ENCODE measurements at regions not wholly inside any gene's neighbourhood (a gene's known extent, or its start where the extent isn't known, plus 50 kb on each side); places are given as distances from the start of the nearest gene placed in this dataset.

- no peak for TF ChIP-seq BCL3 (IDR thresholded peaks at IDR 0.05)
Observed at GRCh38 chr4:101710806-101711205, 79.7 kb upstream of the BANK1 start (continued).

- H3K9me3 ChIP-seq: peaks cover 3% of the 10 kb centered on the region; the same call in 1 of the 3 replicates
- ChIA-PET CTCF (interaction anchor here (1.1 kb wide), 1 partner anchor 22 kb away, joined by 5 read pairs; no protein-coding TSS in a partner anchor), POLR2A (no interaction called here)
Observed at GRCh38 chr4:101708293-101709039, 82.1 kb upstream of the BANK1 start.

GRCh38 chr4:101707596-101707995 lies 82.9 kb upstream of the BANK1 start:
- ChIA-PET CTCF (interaction anchor here (1.1 kb wide), 1 partner anchor 23 kb away, joined by 5 read pairs; no protein-coding TSS in a partner anchor), POLR2A (no interaction called here)
- 79% methylated on average over 3 of the region's 3 CpGs for WGBS (ENCODE audit: missing lambda C conversion rate)
- H3K27ac ChIP-seq: no peak overlapping the region
- H3K4me3 ChIP-seq: no peak overlapping the region
- no peaks in the 10 kb centered on the region for H3K4me1 ChIP-seq
- DNase-seq (ENCODE audit: low read depth in 1 of 2, low spot score in 1 of 2): no peak
- peaks cover 3% of the 10 kb centered on the region; the same call in 1 of the 3 replicates for H3K9me3 ChIP-seq
- no peak for ATAC-seq
- no peak for FAIRE-seq
- H3K4me2 ChIP-seq: no peak overlapping the region
- TF ChIP-seq RAD21 (conservative IDR thresholded peaks at IDR 0.05 in 1 of 2, IDR thresholded peaks at IDR 0.05 in 1 of 2) (no peak), RNF2 (IDR thresholded peaks at IDR 0.05; ENCODE audit: borderline replicate concordance, low read depth) (no peak), RARB (CRISPR knock-in tag; IDR thresholded peaks at IDR 0.05) (no peak), FOXS1 (CRISPR knock-in tag; IDR thresholded peaks at IDR 0.05) (no peak), HEYL (CRISPR knock-in tag; IDR thresholded peaks at IDR 0.05) (no peak)

More at GRCh38 chr4:101708293-101709039, 82.1 kb upstream of the BANK1 start:
- no peaks in the 10 kb centered on the region for H3K4me1 ChIP-seq
- no peak overlapping the region for H3K4me2 ChIP-seq
- ATAC-seq (no peak), DNase-seq (ENCODE audit: low read depth in 1 of 2, low spot score in 1 of 2) (no peak), FAIRE-seq (no peak)
- no peak overlapping the region for H3K27ac ChIP-seq
- no peak for TF ChIP-seq ATOH8 (CRISPR knock-in tag; IDR thresholded peaks at IDR 0.05; ENCODE audit: low read depth)
- TF ChIP-seq CTCF (IDR thresholded peaks at IDR 0.05): no peak
- no peak for TF ChIP-seq MAZ (IDR thresholded peaks at IDR 0.05; ENCODE audit: borderline replicate concordance, low read depth, low read length)
- no peak for TF ChIP-seq HOXB13 (CRISPR knock-in tag; IDR thresholded peaks at IDR 0.05; ENCODE audit: low read depth)
- no peak for TF ChIP-seq JUN (IDR thresholded peaks at IDR 0.05)
- TF ChIP-seq HES2 (IDR thresholded peaks at IDR 0.05): no peak
- TF ChIP-seq HOXA7 (CRISPR knock-in tag; IDR thresholded peaks at IDR 0.05): no peak
- TF ChIP-seq HOXB5 (CRISPR knock-in tag; IDR thresholded peaks at IDR 0.05): no peak
- no peak for TF ChIP-seq EHMT2 (IDR thresholded peaks at IDR 0.05; ENCODE audit: low read depth)
- TF ChIP-seq FOSL2 (IDR thresholded peaks at IDR 0.05): no peak
- TF ChIP-seq FOSL2 (CRISPR knock-in tag; IDR thresholded peaks at IDR 0.05): no peak
- no peak for TF ChIP-seq EHF (CRISPR knock-in tag; IDR thresholded peaks at IDR 0.05)
- no peak for TF ChIP-seq KDM1A (IDR thresholded peaks at IDR 0.05; ENCODE audit: low read depth)
- TF ChIP-seq POLR2A (IDR thresholded peaks at IDR 0.05; ENCODE audit: low read length): no peak
- H3K4me3 ChIP-seq: no peak overlapping the region
- 94% methylated on average over 1 of the region's 1 CpG for WGBS (ENCODE audit: missing lambda C conversion rate)
